Upper lobe of left lung (tissue), 4 donors: ENCODE measurements at regions not wholly inside any gene's neighbourhood (a gene's known extent, or its start where the extent isn't known, plus 50 kb on each side); places are given as distances from the start of the nearest gene placed in this dataset.

Experiments
- CTCF ChIP-seq, 6 experiments: fragments of 450-650 bp in 4 of 6; fragments of 200-600 bp in 2 of 6; sonication (generic) in 2 of 6; IDR thresholded peaks; one replicate each; pipeline ENCODE4 v1.5.1; 2016 to 2019; ENCODE audit warnings: antibody characterized with exemption in 6 of 6
- EP300 ChIP-seq, 4 donors: sonication (generic); formaldehyde crosslinking; IDR thresholded peaks; one replicate each; pipeline ENCODE4 v1.5.1; 2017; ENCODE audit warnings: antibody characterized with exemption in 4 of 4, control low read depth in 2 of 4
- POLR2A ChIP-seq, 4 donors: fragments of 450-650 bp; IDR thresholded peaks; one replicate each; pipeline ENCODE4 v1.5.1; 2016 to 2017; ENCODE audit warnings: antibody characterized with exemption in 4 of 4, mild to moderate bottlenecking in 2 of 4
- POLR2AphosphoS5 ChIP-seq, 2 donors: sonication (generic); formaldehyde crosslinking; IDR thresholded peaks; one replicate each; pipeline ENCODE4 v1.5.1; 2017; ENCODE audit warnings: antibody characterized with exemption in 2 of 2

- TF ChIP-seq POLR2AphosphoS5 (IDR thresholded peaks at IDR 0.05) (no peak), CTCF (IDR thresholded peaks at IDR 0.05) (no peak), EP300 (IDR thresholded peaks at IDR 0.05) (no peak), POLR2A (IDR thresholded peaks at IDR 0.05) (no peak)
These were observed 323.0 kb upstream of the UMPS start for GRCh38 chr3:124407260-124407659.
